ENCODE measurements at regions not wholly inside any gene's neighbourhood (a gene's known extent, or its start where the extent isn't known, plus 50 kb on each side); places are given as distances from the start of the nearest gene placed in this dataset.
A peak's percentile ranks its signal among the peaks of the same experiment; 100 is the strongest.

- Mint-ChIP-seq H3K4me1 (ENCODE audit: unreplicated experiment) (peaks cover 19% of the 10 kb centered on the region), H3K27me3 (ENCODE audit: unreplicated experiment) (no peaks in the 10 kb centered on the region), H3K27ac (ENCODE audit: unreplicated experiment) (peak overlapping the region; percentile 34), H3K9me3 (ENCODE audit: unreplicated experiment) (no peaks in the 10 kb centered on the region), H3K36me3 (ENCODE audit: unreplicated experiment) (no peaks in the 10 kb centered on the region), H3K4me3 (ENCODE audit: unreplicated experiment) (no peak overlapping the region)
- no peak for TF ChIP-seq CTCF (IDR thresholded peaks at IDR 0.05)
- DNase-seq (ENCODE audit: extremely low spot score, unreplicated experiment) = no peak
Observed at GRCh38 chr18:33817096-33817495, 239.1 kb downstream of the ASXL3 start.

GRCh38 chr18:33814546-33814945 lies 236.5 kb downstream of the ASXL3 start:
- H3K27ac Mint-ChIP-seq (ENCODE audit: unreplicated experiment) = no peak overlapping the region
- H3K36me3 Mint-ChIP-seq (ENCODE audit: unreplicated experiment) = no peaks in the 10 kb centered on the region
- H3K9me3 Mint-ChIP-seq (ENCODE audit: unreplicated experiment) = no peaks in the 10 kb centered on the region
- no peak for DNase-seq (ENCODE audit: extremely low spot score, unreplicated experiment)
- no peaks in the 10 kb centered on the region for H3K27me3 Mint-ChIP-seq (ENCODE audit: unreplicated experiment)
- no peak overlapping the region for H3K4me3 Mint-ChIP-seq (ENCODE audit: unreplicated experiment)
- no peak for TF ChIP-seq CTCF (IDR thresholded peaks at IDR 0.05)
- peaks cover 11% of the 10 kb centered on the region for H3K4me1 Mint-ChIP-seq (ENCODE audit: unreplicated experiment)

- no peak overlapping the region for H3K4me3 Mint-ChIP-seq (ENCODE audit: unreplicated experiment)
- no peaks in the 10 kb centered on the region for H3K36me3 Mint-ChIP-seq (ENCODE audit: unreplicated experiment)
- H3K27me3 Mint-ChIP-seq (ENCODE audit: unreplicated experiment) = no peaks in the 10 kb centered on the region
- H3K9me3 Mint-ChIP-seq (ENCODE audit: unreplicated experiment) = no peaks in the 10 kb centered on the region
- DNase-seq (ENCODE audit: extremely low spot score, unreplicated experiment) = no peak
- no peak for TF ChIP-seq CTCF (IDR thresholded peaks at IDR 0.05)
- no peak overlapping the region for H3K27ac Mint-ChIP-seq (ENCODE audit: unreplicated experiment)
- peaks cover 9% of the 10 kb centered on the region for H3K4me1 Mint-ChIP-seq (ENCODE audit: unreplicated experiment)
Observed at GRCh38 chr18:33812186-33812585, 234.2 kb downstream of the ASXL3 start.

GRCh38 chr18:33805592-33805991 lies 227.6 kb downstream of the ASXL3 start:
- H3K36me3 Mint-ChIP-seq (ENCODE audit: unreplicated experiment) = no peaks in the 10 kb centered on the region
- H3K9me3 Mint-ChIP-seq (ENCODE audit: unreplicated experiment) = no peaks in the 10 kb centered on the region
- H3K27ac Mint-ChIP-seq (ENCODE audit: unreplicated experiment) = no peak overlapping the region
- TF ChIP-seq CTCF (IDR thresholded peaks at IDR 0.05) = no peak
- DNase-seq (ENCODE audit: extremely low spot score, unreplicated experiment) = no peak
- no peaks in the 10 kb centered on the region for H3K27me3 Mint-ChIP-seq (ENCODE audit: unreplicated experiment)
- no peak overlapping the region for H3K4me3 Mint-ChIP-seq (ENCODE audit: unreplicated experiment)
- H3K4me1 Mint-ChIP-seq (ENCODE audit: unreplicated experiment) = peaks cover 37% of the 10 kb centered on the region

GRCh38 chr18:33804258-33804657 lies 226.2 kb downstream of the ASXL3 start:
- TF ChIP-seq CTCF (IDR thresholded peaks at IDR 0.05) = no peak
- no peaks in the 10 kb centered on the region for H3K9me3 Mint-ChIP-seq (ENCODE audit: unreplicated experiment)
- no peak overlapping the region for H3K4me3 Mint-ChIP-seq (ENCODE audit: unreplicated experiment)
- no peaks in the 10 kb centered on the region for H3K27me3 Mint-ChIP-seq (ENCODE audit: unreplicated experiment)
- H3K36me3 Mint-ChIP-seq (ENCODE audit: unreplicated experiment) = no peaks in the 10 kb centered on the region
- H3K4me1 Mint-ChIP-seq (ENCODE audit: unreplicated experiment) = peaks cover 33% of the 10 kb centered on the region
- no peak overlapping the region for H3K27ac Mint-ChIP-seq (ENCODE audit: unreplicated experiment)
- no peak for DNase-seq (ENCODE audit: extremely low spot score, unreplicated experiment)

All from osteocyte (in vitro differentiated cells).